SIG-M5 treated with dmso at 0.1 percent for 504 hours (cell line): ENCODE measurements at regions not wholly inside any gene's neighbourhood (a gene's known extent, or its start where the extent isn't known, plus 50 kb on each side); places are given as distances from the start of the nearest gene placed in this dataset.

Experiments used
- DNase-seq: peaks from one replicate; lab custom pipeline; 2025; ENCODE audit not compliant: unreplicated experiment; lab: John Stamatoyannopoulos, UW

- DNase-seq: no peak
Measured at GRCh38 chr1:29532751-29533150, 296.4 kb downstream of the PTPRU start.

GRCh38 chr1:29532285-29532684 lies 296.0 kb downstream of the PTPRU start:
- DNase-seq: no peak

GRCh38 chr1:29531596-29531995 lies 295.3 kb downstream of the PTPRU start:
- DNase-seq: no peak

- no peak for DNase-seq
Measured at GRCh38 chr1:29529677-29530278, 293.5 kb downstream of the PTPRU start.

- DNase-seq: no peak
Measured at GRCh38 chr1:29527314-29528004, 291.1 kb downstream of the PTPRU start.

GRCh38 chr1:29525941-29526340 lies 289.6 kb downstream of the PTPRU start:
- DNase-seq: no peak

- no peak for DNase-seq
Measured at GRCh38 chr1:29524285-29525065, 288.2 kb downstream of the PTPRU start.

GRCh38 chr1:29523576-29523975 lies 287.3 kb downstream of the PTPRU start:
- DNase-seq: no peak

- no peak for DNase-seq
Measured at GRCh38 chr1:29523136-29523535, 286.8 kb downstream of the PTPRU start.

GRCh38 chr1:29521811-29522580 lies 285.7 kb downstream of the PTPRU start:
- DNase-seq: no peak

GRCh38 chr1:29521438-29521715 lies 285.1 kb downstream of the PTPRU start:
- DNase-seq: no peak

- no peak for DNase-seq
Measured at GRCh38 chr1:29520571-29521437, 284.5 kb downstream of the PTPRU start.

- DNase-seq: no peak
Measured at GRCh38 chr1:29519788-29520110, 283.4 kb downstream of the PTPRU start.

GRCh38 chr1:29519108-29519787 lies 282.9 kb downstream of the PTPRU start:
- DNase-seq: no peak

- DNase-seq: no peak
Measured at GRCh38 chr1:29518183-29518835, 282.0 kb downstream of the PTPRU start.

- DNase-seq: no peak
Measured at GRCh38 chr1:29517251-29518086, 281.1 kb downstream of the PTPRU start.

GRCh38 chr1:29516063-29516820 lies 279.9 kb downstream of the PTPRU start:
- DNase-seq: no peak
